ENCODE measurements at regions not wholly inside any gene's neighbourhood (a gene's known extent, or its start where the extent isn't known, plus 50 kb on each side); places are given as distances from the start of the nearest gene placed in this dataset.
"Not testable (repeated sequence)": the region's sequence is repeated elsewhere in the genome, so short reads cannot be mapped to it uniquely, and the experiment has no call there.

DNA sequence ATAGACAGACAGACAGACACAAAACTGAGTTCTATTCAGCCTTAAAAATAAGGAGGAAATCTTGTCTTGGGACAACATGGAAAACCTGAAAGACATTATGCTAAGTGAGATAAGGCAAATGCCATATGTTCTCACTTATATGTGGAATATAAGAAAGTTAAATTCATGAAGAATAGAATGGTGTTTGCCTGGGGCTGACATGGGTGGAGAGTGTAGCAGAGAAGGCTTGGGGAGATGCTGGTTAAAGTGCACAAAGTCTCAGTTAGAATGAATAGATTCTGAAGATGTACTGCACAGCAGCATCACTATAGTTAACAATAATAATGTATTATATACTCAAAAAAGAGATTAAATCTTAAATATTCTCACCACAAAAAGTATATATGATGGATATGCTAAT is 355.5 kb downstream of the LRRIQ3 start:
- DNase-seq = no peak

DNA sequence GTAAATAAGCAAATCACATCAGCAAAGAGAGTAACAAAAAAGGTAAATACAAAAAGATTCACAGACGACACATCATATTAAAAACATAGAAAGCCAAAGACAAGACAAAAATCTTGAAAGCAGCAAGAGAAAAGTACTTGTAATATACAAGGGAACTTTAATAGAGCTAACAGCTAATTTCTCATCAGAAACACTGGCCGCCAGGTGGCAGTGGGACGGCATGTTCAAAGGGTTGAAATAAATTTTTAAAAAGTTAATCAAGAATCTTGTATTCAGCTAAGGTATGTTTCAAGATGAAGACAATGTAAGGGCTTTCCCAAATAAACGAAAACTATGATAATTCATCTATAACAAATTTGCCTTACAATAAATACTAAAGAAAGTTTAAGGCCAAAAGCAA is 358.1 kb downstream of the LRRIQ3 start:
- peak in 1 of 2 donors; percentile 5 for DNase-seq

GRCh38 chr1:73832276-73833181 is 365.4 kb downstream of the LRRIQ3 start:
- DNase-seq = no peak

DNA sequence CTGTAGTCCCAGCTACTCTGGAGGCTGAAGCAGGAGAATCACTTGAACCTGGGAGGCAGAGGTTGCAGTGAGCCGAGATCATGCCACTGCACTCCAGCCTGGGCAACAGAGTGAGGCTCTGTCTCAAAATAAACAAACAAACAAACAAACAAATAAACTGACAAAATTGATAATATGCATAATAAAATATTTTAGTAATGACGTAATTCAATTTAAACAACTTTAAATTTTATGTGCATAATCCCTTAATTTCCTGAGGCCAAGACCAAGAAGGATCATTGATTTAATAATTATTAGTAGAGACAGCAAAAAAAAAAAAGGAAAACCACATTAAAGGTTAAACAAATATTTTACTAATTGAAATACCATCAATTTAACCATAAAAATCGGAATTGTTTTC is 370.7 kb downstream of the LRRIQ3 start:
- not testable (repeated sequence) for DNase-seq

GRCh38 chr1:73824065-73824464 is 373.9 kb downstream of the LRRIQ3 start:
- no peak for DNase-seq

GRCh38 chr1:73821520-73821919 is 376.5 kb downstream of the LRRIQ3 start:
- DNase-seq = no peak

DNA sequence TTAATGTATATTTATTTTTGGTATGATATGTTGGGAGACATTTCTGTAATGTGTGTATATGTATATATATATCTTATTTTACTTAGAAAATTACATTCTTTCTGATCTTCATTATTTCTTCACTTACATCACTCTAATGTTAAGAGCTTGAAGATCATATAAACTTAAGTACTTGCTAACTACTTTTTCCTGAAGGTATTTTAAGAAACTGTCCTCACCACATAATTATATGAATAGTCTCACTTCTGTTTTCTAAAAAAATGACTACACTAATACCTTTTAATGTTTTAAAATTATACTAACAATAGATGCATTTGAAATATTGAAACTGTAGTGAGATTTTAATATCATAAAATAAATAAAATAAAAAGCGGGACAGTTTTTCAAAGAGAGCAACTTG is 377.1 kb downstream of the LRRIQ3 start:
- no peak for DNase-seq

DNA sequence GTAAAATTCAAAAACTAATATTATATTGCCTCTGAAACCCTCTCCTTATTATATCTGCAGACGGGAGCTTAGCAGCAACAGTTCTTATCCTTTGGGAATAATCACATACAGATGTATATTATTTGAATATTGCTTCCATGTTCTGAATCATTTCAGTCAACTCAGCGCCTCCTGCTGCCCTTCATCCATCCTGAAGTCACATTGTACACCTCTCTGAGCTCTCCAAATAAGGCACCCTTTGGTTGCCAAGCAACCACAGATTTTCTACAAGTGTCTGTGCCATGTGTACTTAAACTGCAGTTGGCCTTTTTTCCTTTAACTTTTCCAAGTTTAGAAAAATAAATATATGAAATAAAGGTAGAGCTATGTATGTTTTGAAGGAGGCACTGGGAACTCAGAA is 384.3 kb downstream of the LRRIQ3 start:
- no peak for DNase-seq

GRCh38 chr1:73813236-73813635 is 384.7 kb downstream of the LRRIQ3 start:
- DNase-seq = no peak

DNA sequence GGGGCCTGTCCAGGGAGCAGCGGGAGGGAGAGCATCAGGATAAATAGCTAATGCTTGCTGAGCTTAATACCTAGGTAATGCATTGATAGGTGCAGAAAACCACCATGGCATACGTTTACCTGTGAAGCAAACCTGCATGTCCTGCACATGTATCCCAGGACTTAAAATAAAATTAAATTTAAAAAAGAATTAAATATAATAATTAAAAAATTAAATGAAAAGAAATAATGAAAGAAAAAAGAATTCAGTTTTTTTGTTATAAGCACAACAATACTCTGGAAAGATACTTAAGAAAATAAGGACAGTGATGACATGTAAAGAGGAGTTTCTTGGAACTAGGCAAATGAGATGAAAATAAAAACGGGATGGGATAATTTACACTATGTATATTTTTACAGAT is 386.2 kb downstream of the LRRIQ3 start:
- DNase-seq = no peak

DNA sequence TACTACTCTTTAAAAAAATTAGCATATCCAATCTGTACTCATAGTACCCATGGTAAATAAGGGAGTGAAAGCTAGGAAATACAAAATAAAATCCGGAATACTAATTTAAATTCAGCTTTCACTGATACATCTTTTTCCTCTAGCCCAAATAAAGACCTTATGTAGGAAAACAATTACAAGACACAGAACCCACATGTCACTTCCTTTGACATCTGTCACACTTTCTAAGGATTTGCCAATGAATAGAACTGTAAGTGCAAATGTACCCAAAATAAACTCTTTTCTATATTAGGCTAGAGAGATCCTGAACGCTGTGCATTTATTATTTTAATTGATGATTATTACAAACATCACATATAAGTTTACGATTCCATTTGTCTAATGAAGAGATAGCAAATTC is 393.0 kb downstream of the LRRIQ3 start:
- no peak for DNase-seq

- DNase-seq = no peak
Measured at GRCh38 chr1:73803380-73803779, 394.6 kb downstream of the LRRIQ3 start.

GRCh38 chr1:73801912-73802429 is 396.0 kb downstream of the LRRIQ3 start:
- DNase-seq = no peak

DNA sequence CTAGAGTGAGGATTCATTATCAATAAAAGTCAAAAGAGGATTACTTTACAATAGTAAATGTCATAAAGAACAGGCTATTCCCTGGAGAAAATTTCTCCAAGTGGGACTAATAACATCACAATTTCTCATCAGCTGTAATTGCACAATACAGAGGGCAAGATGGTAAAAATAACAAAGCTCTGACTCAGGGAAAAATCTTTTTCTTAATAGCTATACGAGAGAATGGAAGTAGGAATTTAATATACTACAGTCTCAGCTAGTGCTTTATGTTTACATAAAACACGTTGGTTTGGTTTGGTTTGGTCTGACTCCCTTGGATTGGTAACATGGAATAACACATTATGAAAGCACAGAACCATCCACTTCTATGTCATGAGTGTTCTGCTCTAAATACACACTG is 397.6 kb downstream of the LRRIQ3 start:
- DNase-seq = no peak

- DNase-seq = no peak
Measured at GRCh38 chr1:73789965-73790364, 408.0 kb downstream of the LRRIQ3 start.

DNA sequence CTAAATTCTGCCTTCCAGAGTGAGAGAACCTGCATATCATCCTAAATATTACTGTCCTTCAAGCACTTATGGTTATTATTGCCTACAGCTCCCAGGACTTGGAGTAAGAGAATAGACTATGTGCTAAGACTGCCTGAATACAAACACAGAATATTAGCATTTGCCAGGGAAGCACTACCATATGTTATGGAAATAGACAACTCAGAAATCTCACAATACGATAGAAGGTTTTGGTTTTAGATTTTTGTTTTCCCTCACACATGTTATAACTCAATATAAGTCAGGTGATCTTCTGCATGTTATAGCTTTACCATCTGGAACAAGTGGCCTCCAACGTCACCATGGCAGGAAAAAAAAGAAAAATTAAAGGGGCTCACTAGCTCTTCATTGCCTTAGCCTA is 413.9 kb downstream of the LRRIQ3 start:
- DNase-seq = no peak

DNA sequence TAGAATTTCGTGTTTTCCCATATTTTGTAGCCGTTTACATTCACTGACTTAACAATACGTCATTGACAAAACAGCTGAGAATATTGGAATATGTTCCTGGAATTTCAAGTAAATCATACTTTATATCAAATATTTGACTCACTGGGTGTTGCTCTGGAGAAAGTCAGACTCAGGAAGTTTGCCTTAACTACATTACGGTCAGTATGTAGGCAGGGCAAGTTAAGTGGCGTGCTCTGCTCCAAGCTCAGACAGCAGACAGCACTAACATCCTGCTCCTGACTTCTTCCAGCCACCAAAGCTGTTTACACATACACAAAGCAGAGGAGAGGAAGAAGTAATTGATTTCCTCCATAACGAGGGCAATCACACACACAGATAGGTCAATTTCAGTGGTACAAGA is 414.6 kb downstream of the LRRIQ3 start:
- DNase-seq = no peak

DNA sequence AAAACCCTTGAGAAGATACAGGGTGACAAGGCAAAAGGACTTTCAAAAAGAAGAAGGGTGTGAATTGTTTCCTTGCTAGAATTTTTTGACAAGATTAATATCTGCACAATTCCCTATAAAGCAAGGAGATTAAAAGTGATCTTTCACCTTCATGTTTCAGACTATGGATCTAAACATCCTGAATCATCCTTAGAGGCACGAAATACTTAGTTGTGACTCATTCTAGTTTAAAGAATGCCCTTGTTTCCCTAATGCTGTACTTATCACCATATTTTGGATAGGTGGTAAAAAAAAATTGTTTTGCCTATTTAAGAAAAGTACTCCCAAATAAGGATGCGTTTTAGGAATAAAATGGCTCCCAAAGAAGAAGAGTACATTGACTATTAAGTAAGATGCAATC is 415.1 kb downstream of the LRRIQ3 start:
- DNase-seq = no peak

DNA sequence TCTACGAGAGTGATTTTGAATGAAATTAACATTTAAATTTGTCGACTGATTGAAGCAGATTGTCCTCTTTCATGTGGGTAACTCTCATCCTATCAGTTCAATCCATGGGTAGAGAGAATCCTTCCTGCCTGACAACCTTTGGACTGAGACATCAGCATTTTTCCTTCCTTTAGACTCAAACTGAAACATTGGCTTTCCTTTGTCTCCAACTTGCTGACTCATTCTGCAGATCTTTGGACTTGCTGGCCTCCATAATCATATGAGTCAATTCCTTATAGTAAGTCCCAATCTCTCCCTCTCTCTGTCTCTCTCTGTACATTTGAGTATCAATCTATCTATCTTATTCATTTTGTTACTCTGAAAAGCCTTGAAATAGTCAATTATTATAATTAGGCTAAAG is 416.7 kb downstream of the LRRIQ3 start:
- no peak for DNase-seq

DNA sequence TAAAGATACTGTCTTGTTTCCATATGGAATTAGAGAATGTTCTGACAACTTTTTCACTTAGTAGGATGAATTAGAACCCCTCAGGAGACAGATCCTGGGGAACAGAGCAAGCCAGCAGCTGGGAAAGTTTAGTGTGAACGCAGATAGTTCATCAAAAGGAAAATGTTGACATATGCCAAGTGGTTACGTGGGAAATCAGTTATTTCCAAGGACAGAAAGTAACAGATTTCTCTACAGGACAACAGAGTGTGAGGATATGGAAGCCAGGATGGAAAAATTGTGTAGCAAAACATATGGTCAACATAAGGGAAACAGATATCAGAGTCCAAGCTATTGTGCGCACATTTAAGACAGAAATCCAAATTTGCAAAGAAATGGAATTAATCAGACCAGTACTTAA is 419.5 kb downstream of the LRRIQ3 start:
- no peak for DNase-seq

DNA sequence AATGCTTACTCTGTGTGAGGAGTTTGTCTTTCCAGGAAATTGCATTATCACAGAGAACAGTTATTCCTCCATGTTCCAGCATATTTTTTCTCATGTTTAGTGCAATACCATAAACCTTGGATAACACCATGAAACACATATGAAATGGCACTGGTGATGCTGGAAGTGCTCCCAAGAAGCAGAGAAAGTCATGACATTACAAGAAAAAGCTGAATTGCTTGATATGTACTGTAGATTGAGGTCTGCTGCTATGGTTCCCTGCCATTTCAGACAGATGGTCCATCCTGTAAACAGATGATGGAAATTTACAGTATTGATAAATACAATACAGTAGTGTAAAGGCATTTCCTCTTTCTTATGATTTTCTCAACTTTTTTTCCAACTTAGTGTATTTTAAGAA is 422.1 kb downstream of the LRRIQ3 start:
- DNase-seq = no peak

- no peak for DNase-seq
Measured at GRCh38 chr1:73772941-73773340, 425.0 kb downstream of the LRRIQ3 start.

- DNase-seq = no peak
Measured at GRCh38 chr1:73771396-73771795, 426.6 kb downstream of the LRRIQ3 start.

DNA sequence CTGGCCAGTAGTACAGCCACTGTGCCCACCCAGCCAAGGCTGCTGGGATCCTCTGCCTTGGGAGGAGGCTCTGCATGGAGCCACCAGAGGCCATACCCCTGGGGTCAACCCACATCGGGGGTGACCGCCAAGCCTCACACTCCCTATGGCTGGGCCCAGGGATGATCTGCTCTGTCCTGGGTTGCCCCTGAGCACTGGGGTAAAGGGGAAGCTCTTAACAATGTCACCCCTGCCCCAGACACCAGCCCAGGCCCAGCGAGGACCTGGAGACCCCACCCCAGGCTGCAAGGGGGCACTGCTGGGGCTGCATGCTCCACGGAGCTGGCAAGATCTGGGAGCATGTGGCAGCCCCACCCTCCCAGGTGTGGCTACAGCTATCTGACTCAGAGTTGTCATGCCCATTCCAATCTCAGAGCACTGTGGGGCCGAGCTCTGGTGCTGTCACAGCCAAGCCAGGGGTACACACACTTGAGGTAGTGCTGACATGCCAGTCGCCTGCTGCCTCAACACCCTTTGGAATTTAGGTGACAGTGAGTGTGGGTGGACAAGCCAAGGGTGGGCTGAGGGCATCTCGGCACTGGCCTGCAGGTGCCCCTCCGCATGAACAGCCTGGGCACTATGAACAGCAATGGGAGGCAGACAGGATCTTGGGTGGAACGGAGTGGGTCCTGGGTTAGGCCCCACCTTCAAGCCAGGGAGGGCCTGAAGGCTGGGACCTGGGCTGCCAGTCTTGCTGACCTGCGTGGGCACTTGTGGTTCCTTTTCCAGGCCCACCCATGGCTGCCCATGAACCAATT is 427.7 kb downstream of the LRRIQ3 start:
- DNase-seq = no peak
